ENCODE measurements at regions not wholly inside any gene's neighbourhood (a gene's known extent, or its start where the extent isn't known, plus 50 kb on each side); places are given as distances from the start of the nearest gene placed in this dataset.

- no peak for TF ChIP-seq POLR2A (IDR thresholded peaks at IDR 0.05)
- no peak for TF ChIP-seq CTCF (IDR thresholded peaks at IDR 0.05)
Measured at GRCh38 chr3:13222891-13223573, 149.8 kb upstream of the IQSEC1 start.

Data from ovary (tissue), 3 donors.